Hindlimb muscle (tissue), 1 donor: ENCODE measurements at regions not wholly inside any gene's neighbourhood (a gene's known extent, or its start where the extent isn't known, plus 50 kb on each side); places are given as distances from the start of the nearest gene placed in this dataset.
"Not testable (repeated sequence)": the region's sequence is repeated elsewhere in the genome, so short reads cannot be mapped to it uniquely, and the experiment has no call there.

Source experiments
- DNase-seq: peaks from one replicate; pipeline ENCODE4 v3.0.0-alpha.2; 2013

GRCh38 chrX:35406386-35406785 lies 391.8 kb upstream of the MAGEB16 start:
- DNase-seq: no peak

DNA sequence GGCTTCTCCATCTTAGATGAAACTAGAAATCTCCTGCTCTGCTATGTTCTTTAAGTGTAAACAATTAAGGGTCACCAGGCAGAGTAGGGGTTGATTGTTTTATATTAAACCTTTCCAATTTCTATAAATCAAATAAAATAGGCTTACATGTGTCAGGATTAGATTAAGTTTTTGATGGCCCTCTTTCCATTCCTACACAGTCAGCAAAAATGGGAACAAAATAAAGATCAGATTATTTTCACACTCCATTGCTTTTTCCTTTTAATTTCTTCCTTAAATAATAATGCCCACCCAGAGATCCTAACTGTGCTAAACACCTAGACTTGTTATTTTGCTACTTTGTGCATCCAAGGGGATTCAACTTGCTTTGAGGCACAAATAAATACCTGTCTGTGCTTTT lies 381.4 kb upstream of the MAGEB16 start:
- no peak for DNase-seq

GRCh38 chrX:35432056-35432455 lies 366.1 kb upstream of the MAGEB16 start:
- DNase-seq: no peak

- DNase-seq: no peak
Observed at GRCh38 chrX:35439034-35439660, 359.0 kb upstream of the MAGEB16 start.

GRCh38 chrX:35439692-35440091 lies 358.4 kb upstream of the MAGEB16 start:
- no peak for DNase-seq

DNA sequence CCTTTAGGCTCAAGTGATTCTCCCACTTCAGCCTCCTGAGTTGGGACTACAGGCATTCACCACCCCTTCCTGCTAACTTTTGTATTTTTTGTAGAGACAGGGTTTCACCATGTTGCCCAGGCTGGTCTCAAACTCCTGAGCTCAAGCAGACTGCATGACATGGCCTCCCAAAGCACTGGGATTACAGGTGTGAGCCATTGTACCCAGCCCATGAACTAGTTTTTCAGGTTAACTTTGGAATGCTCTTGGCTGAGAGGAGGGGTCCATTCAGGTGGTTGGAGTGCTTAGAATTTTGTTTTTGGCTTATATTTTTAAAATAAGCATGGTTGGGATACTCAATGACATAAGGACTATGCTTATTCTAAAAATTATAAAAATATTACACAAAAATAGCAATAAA lies 355.7 kb upstream of the MAGEB16 start:
- no peak for DNase-seq

DNA sequence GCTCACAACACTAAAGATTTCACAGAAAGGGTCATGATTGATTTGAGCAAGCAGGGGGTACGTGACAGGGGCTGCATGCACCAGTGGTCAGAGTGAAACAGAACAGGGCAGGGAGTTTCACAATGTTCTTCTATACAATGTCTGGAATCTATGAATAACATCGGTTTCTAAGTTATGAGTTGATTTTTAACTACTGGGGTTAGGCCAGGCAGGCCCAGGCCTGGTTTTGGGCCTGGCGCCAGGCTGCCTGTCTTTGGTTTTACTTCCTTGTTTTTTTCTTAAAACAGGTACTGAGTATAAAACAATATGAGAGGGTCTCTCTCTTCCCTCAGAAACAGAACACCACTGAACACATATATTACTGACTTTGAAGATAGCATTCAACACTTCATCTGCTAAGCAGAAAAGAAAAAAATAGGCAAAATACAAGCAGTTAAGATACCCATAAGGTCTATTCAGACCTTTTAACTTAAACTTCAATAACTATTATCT lies 355.0 kb upstream of the MAGEB16 start:
- not testable (repeated sequence) for DNase-seq

DNA sequence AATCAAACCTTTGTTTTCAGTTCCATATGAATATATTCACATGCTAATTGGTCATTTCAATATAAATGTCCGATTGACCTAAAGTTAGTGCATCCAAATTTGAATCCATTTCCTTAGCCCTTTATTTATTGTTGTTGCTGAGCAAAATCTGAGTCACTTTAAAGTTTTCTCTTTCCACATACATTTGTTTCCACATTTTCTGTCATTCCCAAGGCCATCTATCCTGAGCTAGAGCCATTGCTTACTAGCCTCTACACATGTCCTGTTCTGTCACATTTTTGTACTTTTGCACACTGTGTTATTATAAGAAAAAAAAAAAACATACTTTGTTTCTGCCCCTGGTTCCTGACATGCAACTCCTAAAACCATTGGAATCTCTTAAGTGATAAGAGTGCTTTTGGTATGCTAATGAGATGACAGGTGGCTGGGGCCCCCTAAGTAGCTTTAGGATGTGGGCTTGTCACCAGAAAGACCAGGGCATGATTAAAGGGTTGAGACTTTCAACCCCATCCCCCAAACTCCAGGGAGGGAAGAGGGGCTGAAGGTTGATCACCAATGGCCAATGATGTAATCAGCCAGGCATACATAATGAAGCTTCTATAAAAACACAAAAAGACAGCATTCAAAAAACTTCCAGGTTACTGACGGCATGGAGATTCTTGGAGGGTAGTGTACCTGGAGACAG lies 353.3 kb upstream of the MAGEB16 start:
- DNase-seq: no peak

- no peak for DNase-seq
Observed at GRCh38 chrX:35445912-35446311, 352.2 kb upstream of the MAGEB16 start.

GRCh38 chrX:35456891-35457290 lies 341.3 kb upstream of the MAGEB16 start:
- no peak for DNase-seq

DNA sequence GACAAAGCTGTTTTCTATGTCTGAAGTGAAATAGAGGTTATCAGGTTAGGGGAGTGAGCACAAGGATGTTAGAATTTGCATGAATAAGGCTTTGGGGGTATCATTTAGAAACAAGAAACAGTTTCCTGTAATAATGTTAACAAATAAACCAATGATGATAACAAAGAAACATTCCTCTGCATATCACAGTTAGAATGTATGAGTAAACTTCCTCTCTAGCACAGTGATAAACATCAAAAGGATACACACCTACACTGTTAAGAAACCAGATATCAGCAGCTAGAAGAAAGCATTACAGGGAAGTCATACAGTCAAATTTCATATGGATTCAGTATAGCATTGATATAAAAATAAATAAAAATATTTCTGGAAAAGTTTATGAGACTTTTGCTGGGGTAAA lies 340.0 kb upstream of the MAGEB16 start:
- DNase-seq: no peak

DNA sequence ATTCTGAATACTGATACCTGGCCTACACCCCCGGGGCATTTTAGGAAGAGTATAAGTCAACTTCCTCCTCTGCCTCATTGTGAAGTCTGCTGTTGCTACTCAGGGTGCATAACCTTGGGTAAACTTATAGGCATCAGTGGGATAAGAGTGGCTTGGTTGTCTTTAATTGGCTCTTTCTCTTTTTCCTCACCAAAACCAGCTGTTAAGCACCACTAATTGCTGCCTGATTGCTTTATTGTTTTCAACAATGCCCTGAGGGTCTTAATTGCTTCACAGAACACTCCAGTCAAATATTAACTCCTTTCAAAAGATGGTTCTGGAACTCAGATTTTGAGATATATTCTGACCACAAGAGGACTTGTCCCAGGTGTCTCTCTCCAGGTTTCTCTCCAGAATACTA lies 337.0 kb upstream of the MAGEB16 start:
- DNase-seq: no peak

- not testable (repeated sequence) for DNase-seq
Observed at GRCh38 chrX:35496671-35497070, 301.5 kb upstream of the MAGEB16 start.

DNA sequence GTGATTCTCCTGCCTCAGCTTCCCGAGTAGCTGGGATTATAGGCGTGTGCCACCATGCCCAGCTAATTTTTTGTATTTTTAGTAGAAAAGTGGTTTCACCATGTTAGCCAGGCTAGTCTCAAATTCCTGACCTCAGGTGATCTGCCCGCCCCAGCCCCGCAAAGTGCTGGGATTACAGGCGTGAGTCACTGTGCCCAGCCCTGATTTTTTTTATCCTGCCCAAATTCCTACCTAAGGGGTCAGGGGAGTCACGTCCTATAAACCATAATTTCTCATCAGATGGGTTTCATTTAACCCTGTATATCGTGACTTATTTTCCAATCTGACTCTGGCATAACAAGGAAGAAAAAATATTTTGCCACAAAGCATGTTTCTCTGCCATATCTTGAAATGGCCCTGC lies 300.7 kb upstream of the MAGEB16 start:
- not testable (repeated sequence) for DNase-seq

DNA sequence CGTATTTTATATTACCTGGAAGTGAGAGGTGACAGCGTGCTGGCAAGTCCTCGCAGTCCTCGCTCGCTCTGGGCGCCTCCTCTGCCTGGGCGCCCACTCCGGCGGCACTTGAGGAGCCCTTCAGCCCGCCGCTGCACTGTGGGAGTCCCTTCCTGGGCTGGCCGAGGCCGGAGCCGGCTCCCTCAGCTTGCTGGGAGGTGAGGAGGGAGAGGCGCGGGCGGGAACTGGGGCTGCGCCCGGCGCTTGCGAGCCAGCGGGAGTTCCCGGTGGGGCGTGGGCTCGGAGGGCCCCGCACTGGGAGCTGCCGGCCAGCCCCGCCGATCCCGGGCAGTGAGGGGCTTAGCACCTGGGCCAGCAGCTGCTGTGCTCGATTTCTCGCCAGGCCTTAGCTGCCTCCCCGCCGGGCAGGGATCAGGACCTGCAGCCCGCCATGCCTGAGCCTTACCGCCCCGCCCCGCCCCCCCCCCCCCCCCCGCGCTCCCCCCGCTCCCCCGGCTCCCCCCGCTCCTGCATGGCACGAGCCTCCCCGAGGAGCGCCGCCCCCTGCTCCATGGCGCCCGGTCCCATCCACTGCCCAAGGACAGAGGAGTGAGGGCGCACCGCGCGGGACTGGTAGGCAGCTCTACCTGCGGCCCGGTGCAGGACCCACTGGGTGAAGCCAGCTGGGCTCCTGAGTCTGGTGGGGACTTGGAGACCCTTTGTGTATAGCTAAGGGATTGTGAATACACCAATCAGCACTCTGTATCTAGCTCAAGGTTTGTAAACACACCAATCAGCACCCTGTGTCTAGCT lies 298.9 kb upstream of the MAGEB16 start:
- DNase-seq: no peak

- DNase-seq: no peak
Observed at GRCh38 chrX:35507701-35508100, 290.4 kb upstream of the MAGEB16 start.

GRCh38 chrX:35548003-35548402 lies 250.1 kb upstream of the MAGEB16 start:
- DNase-seq: not testable (repeated sequence)

- DNase-seq: no peak
Observed at GRCh38 chrX:35557916-35558315, 240.2 kb upstream of the MAGEB16 start.

GRCh38 chrX:35561985-35562384 lies 236.2 kb upstream of the MAGEB16 start:
- no peak for DNase-seq

GRCh38 chrX:35562395-35562794 lies 235.7 kb upstream of the MAGEB16 start:
- no peak for DNase-seq

DNA sequence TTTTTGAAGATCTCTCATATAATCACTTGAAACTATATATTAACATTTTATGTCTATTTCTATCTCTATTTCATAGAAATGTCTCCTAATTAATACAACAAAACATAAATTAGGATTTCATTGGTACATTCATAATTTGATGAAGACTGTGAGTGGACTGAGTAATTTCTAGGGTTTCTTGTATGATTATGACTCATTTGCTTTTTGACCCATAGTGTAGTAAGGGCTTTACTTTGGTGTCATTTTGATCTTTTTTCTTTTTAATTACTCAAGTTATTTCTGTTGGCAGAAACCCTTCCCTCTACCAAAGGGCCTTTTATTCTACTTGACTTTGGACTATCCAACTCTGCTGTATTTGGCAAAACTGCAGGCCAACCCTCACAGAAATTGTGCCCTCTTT lies 207.9 kb upstream of the MAGEB16 start:
- DNase-seq: no peak

DNA sequence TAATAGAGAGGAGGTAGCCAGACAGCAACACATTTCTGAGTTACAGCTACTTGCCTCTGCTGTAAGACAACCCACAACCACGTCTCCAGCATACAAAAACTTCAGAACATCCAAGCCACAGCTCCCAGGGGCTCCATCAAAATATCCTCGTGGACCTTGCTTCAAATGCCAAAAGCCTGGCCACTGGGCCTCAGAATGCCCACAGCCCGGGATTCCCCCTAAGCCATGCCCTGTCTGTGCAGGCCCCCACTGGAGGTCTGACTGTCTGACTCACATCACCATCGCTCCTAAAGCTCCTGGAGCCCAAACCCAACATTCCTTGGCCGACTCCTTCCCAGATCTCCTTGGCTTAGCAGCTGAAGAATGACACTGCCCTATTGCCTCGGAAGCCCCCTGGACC lies 186.6 kb upstream of the MAGEB16 start:
- DNase-seq: not testable (repeated sequence)

DNA sequence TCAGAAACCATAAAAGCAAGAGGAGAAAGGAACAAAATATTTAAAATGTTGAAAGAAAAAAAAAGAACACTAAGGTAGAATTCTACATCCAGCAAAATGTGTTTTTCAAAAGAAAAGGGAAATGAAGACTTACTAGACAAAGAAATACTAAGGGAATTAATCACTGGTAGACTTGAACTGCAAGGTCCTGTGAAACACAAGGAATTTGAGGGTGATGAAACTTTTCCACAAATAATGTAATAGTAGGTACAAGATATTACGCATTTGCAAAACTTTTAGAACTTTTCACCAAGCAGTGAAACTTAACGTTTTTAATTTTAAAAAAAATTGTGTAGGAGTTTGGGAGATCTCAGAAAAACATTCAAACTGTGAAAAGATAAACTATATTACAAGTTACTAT lies 180.3 kb upstream of the MAGEB16 start:
- DNase-seq: no peak

- no peak for DNase-seq
Observed at GRCh38 chrX:35622040-35622439, 176.1 kb upstream of the MAGEB16 start.
